ENCODE measurements at regions not wholly inside any gene's neighbourhood (a gene's known extent, or its start where the extent isn't known, plus 50 kb on each side); places are given as distances from the start of the nearest gene placed in this dataset.

GRCh38 chr9:16202914-16203728, 650.3 kb downstream of the CCDC171 start:
- DNase-seq (ENCODE audit: low spot score): no peak

- DNase-seq (ENCODE audit: low spot score): no peak
These were observed 651.1 kb downstream of the CCDC171 start for GRCh38 chr9:16203729-16204573.

GRCh38 chr9:16205455-16205854, 652.6 kb downstream of the CCDC171 start:
- no peak for DNase-seq (ENCODE audit: low spot score)

- no peak for DNase-seq (ENCODE audit: low spot score)
These were observed 653.7 kb downstream of the CCDC171 start for GRCh38 chr9:16206518-16206917.

- DNase-seq (ENCODE audit: low spot score): no peak
These were observed 654.3 kb downstream of the CCDC171 start for GRCh38 chr9:16207161-16207560.

- DNase-seq (ENCODE audit: low spot score): no peak
These were observed 657.6 kb downstream of the CCDC171 start for GRCh38 chr9:16210440-16210839.

- DNase-seq (ENCODE audit: low spot score): no peak
These were observed 658.5 kb downstream of the BNC2 start for GRCh38 chr9:16211946-16212345.

- DNase-seq (ENCODE audit: low spot score): no peak
These were observed 656.5 kb downstream of the BNC2 start for GRCh38 chr9:16213781-16214515.

- no peak for DNase-seq (ENCODE audit: low spot score)
These were observed 655.7 kb downstream of the BNC2 start for GRCh38 chr9:16214677-16215352.

GRCh38 chr9:16215353-16215680, 655.2 kb downstream of the BNC2 start:
- DNase-seq (ENCODE audit: low spot score): no peak

- no peak for DNase-seq (ENCODE audit: low spot score)
These were observed 652.3 kb downstream of the BNC2 start for GRCh38 chr9:16217943-16218701.

GRCh38 chr9:16221366-16221765, 649.1 kb downstream of the BNC2 start:
- DNase-seq (ENCODE audit: low spot score): no peak

GRCh38 chr9:16221822-16222547, 648.5 kb downstream of the BNC2 start:
- no peak for DNase-seq (ENCODE audit: low spot score)

- DNase-seq (ENCODE audit: low spot score): no peak
These were observed 647.2 kb downstream of the BNC2 start for GRCh38 chr9:16223074-16223871.

- DNase-seq (ENCODE audit: low spot score): no peak
These were observed 639.7 kb downstream of the BNC2 start for GRCh38 chr9:16230731-16231130.

- no peak for DNase-seq (ENCODE audit: low spot score)
These were observed 634.2 kb downstream of the BNC2 start for GRCh38 chr9:16236311-16236710.

GRCh38 chr9:16236882-16237281, 633.6 kb downstream of the BNC2 start:
- DNase-seq (ENCODE audit: low spot score): no peak

- no peak for DNase-seq (ENCODE audit: low spot score)
These were observed 631.8 kb downstream of the BNC2 start for GRCh38 chr9:16238623-16239138.

GRCh38 chr9:16241231-16241630, 629.2 kb downstream of the BNC2 start:
- no peak for DNase-seq (ENCODE audit: low spot score)

GRCh38 chr9:16243798-16244197, 626.7 kb downstream of the BNC2 start:
- DNase-seq (ENCODE audit: low spot score): no peak

Data from germinal center (tissue), 1 donor.